GM12878 (cell line): ENCODE measurements at regions not wholly inside any gene's neighbourhood (a gene's known extent, or its start where the extent isn't known, plus 50 kb on each side); places are given as distances from the start of the nearest gene placed in this dataset.

Experiments used
- ATAC-seq: fragments of 200-7000 bp; cut with Tn5 transposase; 3 replicates; pipeline ENCODE4 v1.9.1; 2020; ENCODE audit warnings: mild to moderate bottlenecking, moderate library complexity
- BruUV-seq: library from RNA; stranded (reverse); fragments of 400-500 nt; replicated peaks from 2 replicates; lab custom pipeline; 2021; lab: Mats Ljungman, UMichigan
- CTCF ChIA-PET: fragments of 300-600 bp; sonication (Branson Sonifier 250); formaldehyde crosslinking; extraction: SDS; loops from one replicate; lab custom pipeline; 2021; ENCODE audit warnings: inconsistent platforms; lab: Yijun Ruan, JAX
- POLR2A ChIA-PET: fragments of 350-600 bp; formaldehyde crosslinking; extraction: SDS; loops from one replicate; lab custom pipeline; 2021; ENCODE audit warnings: inconsistent platforms; lab: Charles Lee
- RAD21 ChIA-PET: fragments of 300-600 bp; sonication (Branson Sonifier 250); formaldehyde crosslinking; loops from one replicate; lab custom pipeline; 2023; ENCODE audit warnings: antibody characterized with exemption; ENCODE audit not compliant: unreplicated experiment; lab: Charles Lee
- SMC1A ChIA-PET: fragments of 300-600 bp; sonication (Branson Sonifier 250); formaldehyde crosslinking; loops from one replicate; lab custom pipeline; 2023; ENCODE audit not compliant: unreplicated experiment, uncharacterized antibody; lab: Charles Lee
- DNase-seq: peaks from one replicate; pipeline ENCODE4 v3.0.0-alpha.2; 2011; ENCODE audit warnings: low read depth, low spot score
- FAIRE-seq: peaks from 3 replicates; lab custom pipeline; 2011; peaks lifted over from hg19 to GRCh38; lab: Jason Lieb, UNC
- H2AFZ ChIP-seq: 2 replicates; pipeline ENCODE4 v1.6.0; 2011; ENCODE audit warnings: low read depth, low read length, control low read depth; ENCODE audit not compliant: control insufficient read depth
- H3K27ac ChIP-seq: 2 replicates; pipeline ENCODE4 v1.5.1; 2011; ENCODE audit warnings: control low read depth; ENCODE audit not compliant: control insufficient read depth, insufficient read depth
- H3K27me3 ChIP-seq, 2 experiments: replicated peaks in 1 of 2; 2 replicates each; pipeline versions ENCODE4 v1.6.0 to v1.6.1; 2011; ENCODE audit warnings: low read length in 1 of 2; ENCODE audit not compliant: control insufficient read depth in 2 of 2, insufficient read depth in 2 of 2
- H3K36me3 ChIP-seq, 2 experiments: 2 replicates each; pipeline ENCODE4 v1.5.1; 2011; ENCODE audit warnings: low read length in 1 of 2; ENCODE audit not compliant: control insufficient read depth in 2 of 2, insufficient read depth in 2 of 2
- H3K4me1 ChIP-seq: 2 replicates; pipeline ENCODE4 v1.6.1; 2011; ENCODE audit warnings: mild to moderate bottlenecking, low read length, moderate library complexity, mixed read lengths; ENCODE audit not compliant: control insufficient read depth, insufficient read depth
- H3K4me2 ChIP-seq: 2 replicates; pipeline ENCODE4 v1.6.0; 2011; ENCODE audit warnings: control low read depth; ENCODE audit not compliant: control insufficient read depth, insufficient read depth
- H3K4me3 ChIP-seq: fragments of 200-600 bp; sonication (generic); 2 replicates; pipeline ENCODE4 v1.5.1; 2016
- H3K79me2 ChIP-seq: 2 replicates; pipeline ENCODE4 v1.6.0; 2011; ENCODE audit warnings: low read length; ENCODE audit not compliant: control insufficient read depth, insufficient read depth
- H3K9ac ChIP-seq: 2 replicates; pipeline ENCODE4 v1.8.0; 2011; ENCODE audit warnings: low read length, control low read depth, mixed read lengths; ENCODE audit not compliant: control insufficient read depth, insufficient read depth
- H3K9me3 ChIP-seq: replicated peaks from 3 replicates; pipeline ENCODE4 v1.5.1; 2011; ENCODE audit warnings: mild to moderate bottlenecking, low read length; ENCODE audit not compliant: control insufficient read depth, insufficient read depth
- H4K20me1 ChIP-seq: 2 replicates; pipeline ENCODE4 v1.6.0; 2011; ENCODE audit not compliant: control insufficient read depth, insufficient read depth
- BACH1 ChIP-seq: fragments of 450-650 bp; IDR thresholded peaks from 2 replicates; pipeline ENCODE4 v1.6.1; 2017; ENCODE audit warnings: mild to moderate bottlenecking, borderline replicate concordance
- CBX5 ChIP-seq: sonication (generic); IDR thresholded peaks from 2 replicates; pipeline ENCODE4 v1.6.1; 2016; ENCODE audit warnings: low read depth, moderate library complexity, mild to moderate bottlenecking, inconsistent platforms
- CEBPZ ChIP-seq: fragments of 150-350 bp; IDR thresholded peaks from 2 replicates; pipeline ENCODE4 v1.6.1; 2016; ENCODE audit warnings: low read depth, low read length
- DPF2 ChIP-seq: fragments of 450-650 bp; IDR thresholded peaks from 2 replicates; pipeline ENCODE4 v1.6.1; 2017; ENCODE audit warnings: mild to moderate bottlenecking
- GATAD2B ChIP-seq: fragments of 450-650 bp; conservative IDR thresholded peaks from 2 replicates; pipeline ENCODE4 v1.6.1; 2017; ENCODE audit warnings: low read depth, mild to moderate bottlenecking, moderate library complexity
- JUNB ChIP-seq: IDR thresholded peaks from 2 replicates; pipeline ENCODE4 v1.6.1; 2016; ENCODE audit warnings: antibody characterized with exemption, mild to moderate bottlenecking
- KAT2A ChIP-seq: conservative IDR thresholded peaks from 2 replicates; pipeline ENCODE4 v1.6.1; 2011; ENCODE audit warnings: low read depth, low read length; ENCODE audit not compliant: control insufficient read depth
- LARP7 ChIP-seq: fragments of 450-650 bp; IDR thresholded peaks from 2 replicates; pipeline ENCODE4 v1.6.1; 2017; ENCODE audit warnings: mild to moderate bottlenecking
- MEF2A ChIP-seq: IDR thresholded peaks from 2 replicates; pipeline ENCODE4 v1.6.1; 2011; ENCODE audit warnings: low read depth, mild to moderate bottlenecking, low read length, moderate library complexity; ENCODE audit not compliant: insufficient read depth
- MEF2B ChIP-seq: fragments of 450-650 bp; IDR thresholded peaks from 2 replicates; pipeline ENCODE4 v1.6.1; 2018; ENCODE audit warnings: mild to moderate bottlenecking, moderate library complexity; ENCODE audit not compliant: partially characterized antibody, poor library complexity, severe bottlenecking
- NBN ChIP-seq: fragments of 450-650 bp; IDR thresholded peaks from 2 replicates; pipeline ENCODE4 v1.6.1; 2016
- NFYA ChIP-seq: IDR thresholded peaks from 2 replicates; pipeline ENCODE4 v1.6.1; 2011; ENCODE audit warnings: low read depth, mild to moderate bottlenecking, low read length, improper control_type of control experiment, borderline replicate concordance
- PML ChIP-seq: IDR thresholded peaks from 2 replicates; pipeline ENCODE4 v1.6.1; 2012; ENCODE audit warnings: low read length, inconsistent platforms
- POLR2AphosphoS2 ChIP-seq: IDR thresholded peaks from 2 replicates; pipeline ENCODE4 v1.6.1; 2011; ENCODE audit warnings: low read depth, mild to moderate bottlenecking, low read length, improper control_type of control experiment, moderate library complexity
- RUNX3 ChIP-seq: IDR thresholded peaks from 2 replicates; pipeline ENCODE4 v1.6.1; 2012; ENCODE audit warnings: low read length, inconsistent platforms
- SMAD5 ChIP-seq: IDR thresholded peaks from 2 replicates; pipeline ENCODE4 v1.6.1; 2016; ENCODE audit warnings: antibody characterized with exemption, low read depth
- TCF12 ChIP-seq: IDR thresholded peaks from 2 replicates; pipeline ENCODE4 v1.6.1; 2011; ENCODE audit warnings: low read depth, mild to moderate bottlenecking, low read length
- YY1 ChIP-seq: IDR thresholded peaks from 2 replicates; pipeline ENCODE4 v1.6.1; 2011; ENCODE audit warnings: low read depth, mild to moderate bottlenecking, low read length
- ZNF384 ChIP-seq: IDR thresholded peaks from 2 replicates; pipeline ENCODE4 v1.6.1; 2012; ENCODE audit warnings: low read depth, mild to moderate bottlenecking, low read length, improper control_type of control experiment, borderline replicate concordance
- ZZZ3 ChIP-seq: IDR thresholded peaks from 2 replicates; pipeline ENCODE4 v1.6.1; 2011; ENCODE audit warnings: low read depth; ENCODE audit not compliant: control insufficient read depth, insufficient read length
- WGBS: methylation state at CpG from one replicate; pipeline ENCODE4 v1.1.6; 2016; ENCODE audit warnings: low lambda C conversion rate; ENCODE audit not compliant: insufficient replicate concordance, insufficient coverage; ENCODE audit errors: missing lambda C conversion rate; 5-methylcytosine and 5-hydroxymethylcytosine counted together
- in situ Hi-C: fragments of 300-500 bp; cut with MboI; formaldehyde crosslinking; loops from 9 replicates; pipeline ENCODE4 v1.14.3; 2018; ENCODE audit warnings: mixed read lengths
- intact Hi-C: fragments of 100-400 bp; cut with micrococcal nuclease; formaldehyde crosslinking; loops from one replicate; pipeline ENCODE4 v1.14.2; 2022; ENCODE audit not compliant: unreplicated experiment
- TF ChIP-seq, protein P1 (sequence below): IDR thresholded peaks from 2 replicates; pipeline ENCODE4 v1.6.1; 2011; ENCODE audit warnings: low read depth, mild to moderate bottlenecking, low read length, moderate library complexity, borderline replicate concordance; ENCODE audit errors: extremely low read depth

DNA sequence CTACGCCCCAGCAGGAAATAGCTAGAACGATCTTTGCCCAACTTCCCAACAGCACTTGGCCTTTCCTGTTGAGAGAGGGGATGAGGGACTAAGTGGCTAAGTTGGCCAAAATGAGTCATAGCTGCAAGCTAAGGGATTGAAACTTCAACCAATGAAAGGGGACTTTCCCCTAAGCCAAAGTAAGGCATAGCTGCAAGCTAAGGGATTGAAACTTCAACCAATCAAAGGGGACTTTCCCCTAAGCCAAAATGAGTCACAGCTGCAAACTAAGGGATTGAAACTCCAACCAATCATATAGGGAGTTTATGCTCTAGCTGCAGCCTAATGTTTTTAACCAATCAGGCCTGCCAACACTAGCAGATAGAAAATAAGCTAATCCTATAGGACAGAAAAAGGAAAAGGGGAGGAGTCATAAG, 100.5 kb upstream of the SSTR1 start (continued):
- TF ChIP-seq ZZZ3 = no peak
- no peak for TF ChIP-seq SMAD5
- TF ChIP-seq ZNF384 = no peak
- no peak for TF ChIP-seq MEF2A
- TF ChIP-seq DPF2 = peak; percentile 51; the same call in 1 of the 2 replicates
- TF ChIP-seq LARP7 = no peak
- TF ChIP-seq YY1 = no peak
- peak; percentile 39; the same call in 1 of the 2 replicates for TF ChIP-seq JUNB
- no peak for TF ChIP-seq TCF12
- no peak for TF ChIP-seq CEBPZ
- TF ChIP-seq PML = no peak
- no peak for TF ChIP-seq GATAD2B
- no peak for TF ChIP-seq NBN
- TF ChIP-seq, all 136 proteins: peak for 6

DNA sequence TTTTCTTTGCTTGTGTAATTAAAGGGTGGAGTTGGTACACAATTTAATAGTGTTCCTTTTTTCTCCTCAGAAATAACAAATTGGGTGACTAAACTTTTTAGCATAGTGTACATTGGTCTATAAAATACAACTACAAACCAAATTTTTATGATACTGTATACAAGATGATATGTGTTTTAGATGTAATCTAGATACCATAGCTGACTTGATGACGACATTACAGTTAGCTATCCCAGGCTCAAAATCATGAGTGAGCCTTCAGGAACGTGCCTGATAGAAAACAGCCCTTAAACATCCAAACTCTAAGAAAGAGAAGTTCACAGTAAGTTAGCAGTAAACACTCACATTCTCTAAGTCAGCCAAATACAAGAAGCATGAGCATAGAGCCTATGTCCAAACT, 99.0 kb upstream of the SSTR1 start:
- ChIA-PET SMC1A (no interaction called here), RAD21 (no interaction called here), POLR2A (no interaction called here), CTCF (no interaction called here)
- Histone ChIP-seq H3K27ac (no peak overlapping the region), H3K27me3 (no peaks in the 10 kb centered on the region), H2AFZ (no peak overlapping the region), H4K20me1 (no peaks in the 10 kb centered on the region), H3K4me2 (no peak overlapping the region), H3K9me3 (no peaks in the 10 kb centered on the region; the same call in 2 of the 3 replicates), H3K36me3 (no peaks in the 10 kb centered on the region), H3K4me1 (no peaks in the 10 kb centered on the region), H3K4me3 (no peak overlapping the region), H3K9ac (no peak overlapping the region), H3K79me2 (no peaks in the 10 kb centered on the region)
- DNase-seq (no peak), FAIRE-seq (no peak), ATAC-seq (no peak)
- intact Hi-C loops = no loop called here
- WGBS = 0% methylated on average over 2 of the region's 2 CpGs
- in situ Hi-C loops = no loop called here
- TF ChIP-seq SMAD5 (no peak), YY1 (no peak), MEF2B (no peak), NFYA (no peak), POLR2AphosphoS2 (no peak), KAT2A (no peak), BACH1 (no peak), RUNX3 (no peak), CBX5 (no peak)
- TF ChIP-seq, protein P1, sequence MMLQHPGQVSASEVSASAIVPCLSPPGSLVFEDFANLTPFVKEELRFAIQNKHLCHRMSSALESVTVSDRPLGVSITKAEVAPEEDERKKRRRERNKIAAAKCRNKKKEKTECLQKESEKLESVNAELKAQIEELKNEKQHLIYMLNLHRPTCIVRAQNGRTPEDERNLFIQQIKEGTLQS = no peak
- no TSS peak for BruUV-seq
